GM21447 (cell line): ENCODE measurements at regions not wholly inside any gene's neighbourhood (a gene's known extent, or its start where the extent isn't known, plus 50 kb on each side); places are given as distances from the start of the nearest gene placed in this dataset.

Experiments
- ATAC-seq: cut with Tn5 transposase; IDR thresholded peaks from one replicate; pipeline ENCODE4 v1.9.1; 2021; ENCODE audit not compliant: unreplicated experiment

- peak; percentile 43 for ATAC-seq
Observed at GRCh38 chr21:45592208-45592619, 50.0 kb upstream of the SLC19A1 start.

- ATAC-seq = no peak
Observed at GRCh38 chr21:45592626-45593134, 50.4 kb upstream of the SLC19A1 start.

GRCh38 chr21:45593162-45594022 lies 50.1 kb upstream of the PCBP3 start:
- no peak for ATAC-seq
